Activated CD4-positive, alpha-beta T cell treated with anti-CD3 and anti-CD28 coated beads for 48 hours (primary cell): ENCODE measurements at regions not wholly inside any gene's neighbourhood (a gene's known extent, or its start where the extent isn't known, plus 50 kb on each side); places are given as distances from the start of the nearest gene placed in this dataset.

Experiments used
- DNase-seq: peaks from one replicate; pipeline ENCODE4 v3.0.0-alpha.2; 2020

GRCh38 chr3:31008994-31009393 is 114.5 kb upstream of the GADL1 start:
- DNase-seq, result no peak

GRCh38 chr3:31009881-31010280 is 115.4 kb upstream of the GADL1 start:
- no peak for DNase-seq

- DNase-seq, result no peak
Observed at GRCh38 chr3:31010491-31010890, 116.0 kb upstream of the GADL1 start.

- no peak for DNase-seq
Observed at GRCh38 chr3:31011380-31011779, 116.9 kb upstream of the GADL1 start.

- DNase-seq, result no peak
Observed at GRCh38 chr3:31013090-31013489, 118.6 kb upstream of the GADL1 start.

GRCh38 chr3:31013843-31014242 is 119.4 kb upstream of the GADL1 start:
- no peak for DNase-seq

- DNase-seq, result peak; percentile 21
Observed at GRCh38 chr3:31014317-31015040, 120.0 kb upstream of the GADL1 start.

GRCh38 chr3:31016196-31016595 is 121.7 kb upstream of the GADL1 start:
- no peak for DNase-seq

- no peak for DNase-seq
Observed at GRCh38 chr3:31022716-31023115, 128.3 kb upstream of the GADL1 start.

- DNase-seq, result no peak
Observed at GRCh38 chr3:31025541-31025940, 131.1 kb upstream of the GADL1 start.

GRCh38 chr3:31027191-31027761 is 132.8 kb upstream of the GADL1 start:
- DNase-seq, result no peak

GRCh38 chr3:31027914-31028313 is 133.5 kb upstream of the GADL1 start:
- no peak for DNase-seq

- no peak for DNase-seq
Observed at GRCh38 chr3:31028766-31029165, 134.3 kb upstream of the GADL1 start.

GRCh38 chr3:31029706-31030105 is 135.2 kb upstream of the GADL1 start:
- no peak for DNase-seq

- no peak for DNase-seq
Observed at GRCh38 chr3:31035681-31036080, 141.2 kb upstream of the GADL1 start.

GRCh38 chr3:31038086-31038739 is 143.8 kb upstream of the GADL1 start:
- DNase-seq, result no peak

GRCh38 chr3:31039145-31039544 is 144.7 kb upstream of the GADL1 start:
- DNase-seq, result no peak

GRCh38 chr3:31041161-31041978 is 146.9 kb upstream of the GADL1 start:
- DNase-seq, result no peak

GRCh38 chr3:31043184-31043819 is 148.8 kb upstream of the GADL1 start:
- DNase-seq, result peak; percentile 6

GRCh38 chr3:31047673-31048072 is 153.2 kb upstream of the GADL1 start:
- no peak for DNase-seq

- no peak for DNase-seq
Observed at GRCh38 chr3:31048143-31048542, 153.7 kb upstream of the GADL1 start.

GRCh38 chr3:31050296-31050695 is 155.8 kb upstream of the GADL1 start:
- DNase-seq, result peak; percentile 7

- DNase-seq, result no peak
Observed at GRCh38 chr3:31051226-31051625, 156.8 kb upstream of the GADL1 start.
